ENCODE measurements at regions not wholly inside any gene's neighbourhood (a gene's known extent, or its start where the extent isn't known, plus 50 kb on each side); places are given as distances from the start of the nearest gene placed in this dataset.
A peak's percentile ranks its signal among the peaks of the same experiment; 100 is the strongest.

DNA sequence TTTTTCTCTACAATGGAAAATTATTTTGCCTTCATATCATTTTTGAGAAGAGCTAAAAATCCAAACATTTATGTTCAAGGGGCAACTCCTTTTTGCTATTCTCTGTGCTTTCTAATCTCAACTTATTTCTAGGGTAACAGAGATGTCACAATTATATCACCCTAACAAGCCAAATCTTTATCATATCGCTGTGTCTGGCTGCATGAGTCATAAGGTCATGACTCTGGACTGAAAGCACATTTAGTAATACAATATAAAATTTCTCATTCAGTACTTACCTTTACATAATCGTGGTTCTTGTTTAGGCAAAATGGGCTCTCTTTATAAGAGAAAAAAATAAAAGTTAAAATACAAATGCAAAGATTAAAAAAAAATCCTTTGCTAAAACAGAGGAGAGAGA, 326.0 kb downstream of the CASP12 start:
- no TSS peak for BruUV-seq (replicated peaks)
- Histone ChIP-seq H2AK9ac (replicated peaks; ENCODE audit: low read depth, low read length, poor library complexity) (no peak overlapping the region), H3K27ac (ENCODE audit: insufficient read depth, low read length) (no peak overlapping the region), H2AK5ac (ENCODE audit: low read depth, low read length) (no peak overlapping the region), H4K91ac (ENCODE audit: insufficient read depth, low read depth, low read length) (no peak overlapping the region), H2BK5ac (ENCODE audit: low read depth, low read length, poor library complexity, severe bottlenecking) (no peak overlapping the region), H3K14ac (replicated peaks; ENCODE audit: low read depth, low read length) (no peak overlapping the region), H3K27me3 (ENCODE audit: control insufficient read depth, insufficient read depth, low read length) (no peaks in the 10 kb centered on the region), H3K9ac (ENCODE audit: low read depth, low read length) (no peak overlapping the region), H2AFZ (replicated peaks; ENCODE audit: low read length, poor library complexity) (no peak overlapping the region), H3K18ac (ENCODE audit: low read depth, low read length) (no peak overlapping the region), H3K23ac (ENCODE audit: low read depth, low read length) (no peak overlapping the region), H2BK120ac (ENCODE audit: low read depth, low read length) (no peak overlapping the region), H3K9me1 (ENCODE audit: insufficient read depth, low read length) (no peaks in the 10 kb centered on the region), H3K36me3 (ENCODE audit: control insufficient read depth, insufficient read depth, low read length) (no peaks in the 10 kb centered on the region), H3K4me3 (ENCODE audit: insufficient read depth, low read depth, low read length) (no peak overlapping the region), H3K4ac (ENCODE audit: low read depth, low read length) (no peak overlapping the region), H2BK15ac (ENCODE audit: low read depth, low read length) (no peak overlapping the region), H4K5ac (ENCODE audit: low read depth, low read length) (no peak overlapping the region), H3K79me1 (ENCODE audit: low read depth in 1 of 2, low read length in 2 of 2) (no peaks in the 10 kb centered on the region), H3K9me3 (ENCODE audit: control insufficient read depth, insufficient read depth, low read length) (no peaks in the 10 kb centered on the region), H4K8ac (ENCODE audit: low read depth in 2 of 2, low read length in 2 of 2) (no peak overlapping the region), H3K56ac (ENCODE audit: extremely low read depth, insufficient read depth, low read length) (no peak overlapping the region), H3K4me1 (ENCODE audit: control insufficient read depth, insufficient read depth, low read length) (no peaks in the 10 kb centered on the region), H4K20me1 (ENCODE audit: insufficient read depth, low read length) (no peaks in the 10 kb centered on the region), H2BK20ac (ENCODE audit: low read depth, low read length) (no peak overlapping the region), H3K4me2 (ENCODE audit: low read depth, low read length) (no peak overlapping the region)
- POLR2A ChIA-PET (ENCODE audit: unreplicated experiment) = no interaction called here
- intact Hi-C loops (cut with micrococcal nuclease) = no loop called here
- TF ChIP-seq RCOR1 (IDR thresholded peaks at IDR 0.05; ENCODE audit: insufficient replicate concordance, low read length) = no peak
- WGBS, 2 experiments (ENCODE audit: extremely low coverage in 2 of 2, insufficient read length in 1 of 2) = no CpG with 5 or more reads among the region's 2 CpGs
- in situ Hi-C loops (cut with MboI; ENCODE audit: low sequenced_read_pairs) = no loop called here
- DNase-seq (peak; percentile 20), ATAC-seq (ENCODE audit: low read depth) (no peak)
- dilution Hi-C loops (cut with HindIII; ENCODE audit: low sequenced_read_pairs, unreplicated experiment) = no loop called here
- CTCF ChIA-PET = no interaction called here

All from IMR-90 (cell line).